ENCODE measurements at regions not wholly inside any gene's neighbourhood (a gene's known extent, or its start where the extent isn't known, plus 50 kb on each side); places are given as distances from the start of the nearest gene placed in this dataset.

GRCh38 chr4:1559896-1560650 is 124.0 kb downstream of the FAM53A start:
- Histone ChIP-seq H3K9me2 (ENCODE audit: low read depth, low read length) (no peaks in the 10 kb centered on the region), H3K36me3 (ENCODE audit: insufficient read depth, low read length) (no peaks in the 10 kb centered on the region)

GRCh38 chr4:1558205-1558604 is 125.9 kb downstream of the FAM53A start:
- Histone ChIP-seq H3K79me2 (ENCODE audit: insufficient read depth, low read length) (no peaks in the 10 kb centered on the region), H3K27ac (ENCODE audit: low read depth, low read length, poor library complexity, severe bottlenecking) (no peak overlapping the region), H3K4me1 (ENCODE audit: insufficient read depth, low read length, severe bottlenecking) (no peaks in the 10 kb centered on the region), H3K4me2 (ENCODE audit: low read length) (no peak overlapping the region), H3K9ac (ENCODE audit: low read length) (no peak overlapping the region), H3F3A (ENCODE audit: insufficient read depth, low read length) (no peaks in the 10 kb centered on the region), H3K9me2 (ENCODE audit: low read depth, low read length) (no peaks in the 10 kb centered on the region), H3K27me3 (ENCODE audit: insufficient read depth, low read length) (no peaks in the 10 kb centered on the region), H3K9me3 (ENCODE audit: low read length) (no peaks in the 10 kb centered on the region), H3K4me3 (ENCODE audit: low read depth, low read length, poor library complexity, severe bottlenecking) (no peak overlapping the region), H3K36me3 (ENCODE audit: insufficient read depth, low read length) (no peaks in the 10 kb centered on the region), H4K20me1 (ENCODE audit: insufficient read depth, low read length) (no peaks in the 10 kb centered on the region), H2AFZ (ENCODE audit: low read length) (no peak overlapping the region)
- TF ChIP-seq, protein P1, sequence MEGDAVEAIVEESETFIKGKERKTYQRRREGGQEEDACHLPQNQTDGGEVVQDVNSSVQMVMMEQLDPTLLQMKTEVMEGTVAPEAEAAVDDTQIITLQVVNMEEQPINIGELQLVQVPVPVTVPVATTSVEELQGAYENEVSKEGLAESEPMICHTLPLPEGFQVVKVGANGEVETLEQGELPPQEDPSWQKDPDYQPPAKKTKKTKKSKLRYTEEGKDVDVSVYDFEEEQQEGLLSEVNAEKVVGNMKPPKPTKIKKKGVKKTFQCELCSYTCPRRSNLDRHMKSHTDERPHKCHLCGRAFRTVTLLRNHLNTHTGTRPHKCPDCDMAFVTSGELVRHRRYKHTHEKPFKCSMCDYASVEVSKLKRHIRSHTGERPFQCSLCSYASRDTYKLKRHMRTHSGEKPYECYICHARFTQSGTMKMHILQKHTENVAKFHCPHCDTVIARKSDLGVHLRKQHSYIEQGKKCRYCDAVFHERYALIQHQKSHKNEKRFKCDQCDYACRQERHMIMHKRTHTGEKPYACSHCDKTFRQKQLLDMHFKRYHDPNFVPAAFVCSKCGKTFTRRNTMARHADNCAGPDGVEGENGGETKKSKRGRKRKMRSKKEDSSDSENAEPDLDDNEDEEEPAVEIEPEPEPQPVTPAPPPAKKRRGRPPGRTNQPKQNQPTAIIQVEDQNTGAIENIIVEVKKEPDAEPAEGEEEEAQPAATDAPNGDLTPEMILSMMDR (IDR thresholded peaks at IDR 0.05; ENCODE audit: low read length): no peak
- TF ChIP-seq EZH2 (IDR thresholded peaks at IDR 0.05; ENCODE audit: borderline replicate concordance, low read length): no peak

More at GRCh38 chr4:1559896-1560650, 124.0 kb downstream of the FAM53A start:
- no peak overlapping the region for H3K4me2 ChIP-seq (ENCODE audit: low read length)
- no peak overlapping the region for H3K4me3 ChIP-seq (ENCODE audit: low read depth, low read length, poor library complexity, severe bottlenecking)
- H3K27ac ChIP-seq (ENCODE audit: low read depth, low read length, poor library complexity, severe bottlenecking): no peak overlapping the region
- H2AFZ ChIP-seq (ENCODE audit: low read length): no peak overlapping the region
- H3F3A ChIP-seq (ENCODE audit: insufficient read depth, low read length): no peaks in the 10 kb centered on the region
- TF ChIP-seq, protein P1 (IDR thresholded peaks at IDR 0.05; ENCODE audit: low read length): no peak
- TF ChIP-seq EZH2 (IDR thresholded peaks at IDR 0.05; ENCODE audit: borderline replicate concordance, low read length): no peak
- H3K4me1 ChIP-seq (ENCODE audit: insufficient read depth, low read length, severe bottlenecking): no peaks in the 10 kb centered on the region
- H3K27me3 ChIP-seq (ENCODE audit: insufficient read depth, low read length): no peaks in the 10 kb centered on the region
- H3K9me3 ChIP-seq (ENCODE audit: low read length): no peaks in the 10 kb centered on the region
- no peaks in the 10 kb centered on the region for H4K20me1 ChIP-seq (ENCODE audit: insufficient read depth, low read length)
- H3K9ac ChIP-seq (ENCODE audit: low read length): no peak overlapping the region
- H3K79me2 ChIP-seq (ENCODE audit: insufficient read depth, low read length): no peaks in the 10 kb centered on the region

DNA sequence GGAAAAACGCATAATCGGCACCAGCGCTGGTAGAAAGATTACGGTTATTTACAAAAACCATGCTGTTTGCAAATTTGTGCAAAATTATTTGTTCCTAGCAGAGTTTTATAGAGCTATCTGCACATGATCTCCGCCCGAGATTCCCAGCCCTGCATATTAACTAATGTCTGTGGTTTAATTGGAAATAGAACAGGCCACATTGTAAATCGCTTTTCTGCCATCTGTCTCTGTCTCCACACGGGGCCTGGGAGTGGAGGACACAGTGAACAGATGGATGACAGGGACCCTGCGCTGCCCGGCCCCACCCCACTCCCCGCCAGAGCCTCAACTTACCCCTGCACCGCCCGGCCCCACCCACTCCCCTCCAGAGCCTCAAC is 126.9 kb downstream of the FAM53A start:
- no peaks in the 10 kb centered on the region for H3F3A ChIP-seq (ENCODE audit: insufficient read depth, low read length)
- H3K27ac ChIP-seq (ENCODE audit: low read depth, low read length, poor library complexity, severe bottlenecking): no peak overlapping the region
- TF ChIP-seq, protein P1 (IDR thresholded peaks at IDR 0.05; ENCODE audit: low read length): no peak
- no peak for TF ChIP-seq EZH2 (IDR thresholded peaks at IDR 0.05; ENCODE audit: borderline replicate concordance, low read length)
- no peaks in the 10 kb centered on the region for H3K9me3 ChIP-seq (ENCODE audit: low read length)
- H3K79me2 ChIP-seq (ENCODE audit: insufficient read depth, low read length): no peaks in the 10 kb centered on the region
- H3K9me2 ChIP-seq (ENCODE audit: low read depth, low read length): no peaks in the 10 kb centered on the region
- no peaks in the 10 kb centered on the region for H3K36me3 ChIP-seq (ENCODE audit: insufficient read depth, low read length)
- no peaks in the 10 kb centered on the region for H4K20me1 ChIP-seq (ENCODE audit: insufficient read depth, low read length)
- no peak overlapping the region for H2AFZ ChIP-seq (ENCODE audit: low read length)
- no peak overlapping the region for H3K4me3 ChIP-seq (ENCODE audit: low read depth, low read length, poor library complexity, severe bottlenecking)
- H3K27me3 ChIP-seq (ENCODE audit: insufficient read depth, low read length): no peaks in the 10 kb centered on the region
- H3K4me2 ChIP-seq (ENCODE audit: low read length): no peak overlapping the region
- no peaks in the 10 kb centered on the region for H3K4me1 ChIP-seq (ENCODE audit: insufficient read depth, low read length, severe bottlenecking)
- H3K9ac ChIP-seq (ENCODE audit: low read length): no peak overlapping the region
